MG63 (cell line): ENCODE measurements at regions not wholly inside any gene's neighbourhood (a gene's known extent, or its start where the extent isn't known, plus 50 kb on each side); places are given as distances from the start of the nearest gene placed in this dataset.

Experiments
- DNase-seq: peaks from one replicate; pipeline ENCODE4 v3.0.0-alpha.2; 2020
- H3K27me3 ChIP-seq: fragments of 250-450 bp; sonication (Bioruptor Pico); 2 replicates; pipeline ENCODE4 v1.5.1; 2020; ENCODE audit warnings: mild to moderate bottlenecking, moderate library complexity
- H3K36me3 ChIP-seq: fragments of 250-450 bp; sonication (Bioruptor Pico); 2 replicates; pipeline ENCODE4 v1.5.1; 2020; ENCODE audit warnings: mild to moderate bottlenecking, moderate library complexity
- H3K4me3 ChIP-seq: fragments of 250-450 bp; sonication (Bioruptor Pico); 2 replicates; pipeline ENCODE4 v1.5.1; 2020; ENCODE audit warnings: mild to moderate bottlenecking, moderate library complexity
- H3K9me3 ChIP-seq: fragments of 250-450 bp; sonication (Bioruptor Pico); 2 replicates; pipeline ENCODE4 v1.5.1; 2020; ENCODE audit warnings: mild to moderate bottlenecking, moderate library complexity

DNA sequence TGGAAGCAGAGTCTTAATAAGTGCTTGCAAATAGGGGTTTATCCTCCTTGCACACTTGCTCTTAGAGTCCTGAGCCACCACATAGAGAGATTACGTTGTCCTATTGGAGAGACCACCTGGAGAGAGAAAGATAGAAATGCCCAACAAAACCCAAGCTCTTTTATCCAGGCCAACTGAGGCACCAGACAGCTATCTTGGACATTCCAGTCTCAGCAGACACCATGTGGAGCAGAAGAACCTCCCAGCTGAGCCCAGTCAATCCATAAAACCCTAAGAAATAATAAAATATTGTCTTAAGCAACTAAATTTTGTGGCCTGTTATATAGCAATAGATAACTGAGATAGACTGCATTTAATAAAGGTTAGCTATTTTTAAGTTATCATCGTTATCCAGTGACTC, 105.7 kb upstream of the PFN2 start:
- H3K36me3 ChIP-seq = no peaks in the 10 kb centered on the region
- DNase-seq = no peak

DNA sequence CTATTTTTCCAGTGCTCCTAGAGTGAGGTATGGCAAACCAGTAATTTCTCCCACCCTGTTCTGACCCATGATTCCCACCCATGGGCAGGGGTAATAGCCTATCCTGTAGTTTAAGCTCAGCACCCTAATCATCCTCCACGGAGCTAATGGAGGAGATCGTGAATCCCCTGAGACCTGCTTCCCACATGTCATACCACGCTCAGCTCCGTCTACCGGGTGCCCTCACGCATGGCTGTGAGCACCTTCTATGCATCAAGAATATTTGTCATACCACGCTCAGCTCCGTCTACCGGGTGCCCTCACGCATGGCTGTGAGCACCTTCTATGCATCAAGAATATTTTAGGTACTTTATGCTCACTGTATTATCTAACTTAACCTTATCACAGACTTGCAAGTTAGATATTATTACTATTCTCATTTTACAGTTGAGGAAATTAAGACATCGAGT, 104.7 kb upstream of the PFN2 start:
- Histone ChIP-seq H3K36me3 (no peaks in the 10 kb centered on the region), H3K9me3 (peaks cover 4% of the 10 kb centered on the region), H3K27me3 (0 out of 2 replicates have a peak, but pooled peaks cover 2% of the 10 kb centered on the region), H3K4me3 (no peak overlapping the region)
- no peak for DNase-seq

More for the DNA sequence above, 105.7 kb upstream of the PFN2 start:
- Histone ChIP-seq H3K9me3 (peaks cover 4% of the 10 kb centered on the region), H3K27me3 (0 out of 2 replicates have a peak, but pooled peaks cover 2% of the 10 kb centered on the region), H3K4me3 (no peak overlapping the region)

DNA sequence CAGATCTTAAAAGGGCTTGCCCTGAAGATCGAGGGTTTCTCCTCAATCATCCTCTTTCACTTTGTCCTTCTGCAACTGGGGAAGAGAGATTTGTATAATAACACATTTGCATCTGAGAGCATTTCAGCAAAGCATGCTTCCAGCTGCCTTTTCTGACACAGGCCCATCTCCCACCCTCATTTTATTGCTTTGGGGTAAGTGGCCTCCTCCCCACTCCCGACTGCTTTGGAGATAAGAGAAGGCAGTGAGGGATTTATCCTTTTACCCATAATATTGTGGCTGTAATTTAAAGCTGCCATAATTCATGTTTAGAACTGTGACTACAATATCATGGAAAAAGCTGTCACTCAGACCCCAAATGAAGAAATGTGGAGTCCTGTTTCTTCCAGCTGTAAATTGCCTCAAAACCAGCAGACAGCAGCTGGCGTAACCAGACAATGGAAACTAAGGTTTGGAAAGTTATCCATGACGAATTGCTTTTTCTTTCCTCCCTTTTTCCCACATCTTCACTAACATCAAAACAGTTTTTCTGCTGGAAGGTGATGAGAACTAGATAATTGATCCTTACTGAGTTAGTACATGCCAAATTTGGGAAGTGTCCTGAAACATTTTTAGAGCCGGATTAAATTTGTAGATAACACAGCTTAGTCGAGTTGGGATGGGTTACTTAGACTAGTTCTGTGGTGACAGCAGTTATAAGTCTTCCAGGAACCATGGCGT, 104.2 kb upstream of the PFN2 start:
- no peak for DNase-seq
- Histone ChIP-seq H3K4me3 (peak overlapping the region; percentile 41), H3K36me3 (no peaks in the 10 kb centered on the region), H3K9me3 (peaks cover 4% of the 10 kb centered on the region), H3K27me3 (0 out of 2 replicates have a peak, but pooled peaks cover 2% of the 10 kb centered on the region)

DNA sequence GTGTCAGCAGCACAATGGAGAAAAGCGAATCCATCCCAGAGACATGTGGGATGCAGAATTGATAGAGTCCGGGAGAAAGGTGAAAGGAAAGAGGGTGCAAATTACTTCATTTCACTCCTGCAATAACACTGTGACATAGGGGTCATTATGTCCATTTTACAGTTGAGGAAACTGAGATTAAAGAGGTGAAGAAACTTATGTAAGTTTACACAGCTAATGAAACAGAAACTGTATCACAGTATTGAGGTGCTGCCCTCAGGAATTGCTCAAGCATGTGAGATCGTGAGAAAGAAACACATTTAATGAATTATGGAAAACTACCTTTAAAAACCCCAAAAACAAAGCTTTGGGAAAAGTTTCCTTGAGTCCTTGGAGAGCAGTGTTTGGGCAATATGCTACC, 103.6 kb upstream of the PFN2 start:
- H3K9me3 ChIP-seq = peaks cover 4% of the 10 kb centered on the region
- peak overlapping the region; percentile 41 for H3K4me3 ChIP-seq
- no peak for DNase-seq
- H3K36me3 ChIP-seq = no peaks in the 10 kb centered on the region
- 0 out of 2 replicates have a peak, but pooled peaks cover 2% of the 10 kb centered on the region for H3K27me3 ChIP-seq

DNA sequence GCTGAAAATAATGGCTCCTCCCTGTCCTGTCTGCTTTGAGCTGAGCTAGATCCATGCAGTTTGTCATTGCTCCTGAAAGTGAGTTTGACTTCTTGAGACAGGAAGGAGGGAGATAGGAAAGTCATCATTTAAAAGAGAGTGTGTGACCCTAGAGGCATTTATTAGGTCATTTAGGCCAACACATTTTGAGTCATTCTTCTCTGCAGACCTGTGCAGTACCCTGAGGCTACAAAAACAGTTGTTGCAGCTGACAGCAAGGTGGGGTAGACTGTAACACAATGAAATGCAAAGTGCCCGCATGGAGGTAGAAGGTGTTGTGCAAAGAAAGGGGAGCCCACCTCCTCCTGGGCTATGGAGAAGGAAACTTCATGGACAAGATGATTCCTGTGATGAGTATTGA, 102.8 kb upstream of the PFN2 start:
- 0 out of 2 replicates have a peak, but pooled peaks cover 2% of the 10 kb centered on the region for H3K27me3 ChIP-seq

DNA sequence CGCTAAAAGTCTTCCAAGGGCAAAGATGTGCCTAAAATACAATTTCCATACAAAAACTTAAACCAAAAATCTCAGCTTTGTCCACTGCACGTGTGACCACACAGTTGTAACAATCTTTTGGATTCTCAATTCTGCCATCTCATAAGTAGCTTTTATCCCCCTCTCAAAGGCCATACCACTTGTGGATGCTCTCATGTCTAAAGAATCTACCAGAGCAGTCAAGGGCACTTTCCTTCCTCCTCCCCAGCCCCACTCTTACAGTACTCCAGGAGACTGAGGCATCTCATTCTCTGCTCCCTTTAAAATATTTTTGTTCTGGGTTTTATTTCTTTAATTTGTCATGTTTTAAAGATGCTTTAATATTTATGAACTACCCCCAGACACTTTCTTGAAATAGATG, 102.3 kb upstream of the PFN2 start:
- Histone ChIP-seq H3K36me3 (no peaks in the 10 kb centered on the region), H3K9me3 (peaks cover 4% of the 10 kb centered on the region), H3K4me3 (no peak overlapping the region), H3K27me3 (0 out of 2 replicates have a peak, but pooled peaks cover 2% of the 10 kb centered on the region)
- DNase-seq = no peak

More for the DNA sequence above, 102.8 kb upstream of the PFN2 start:
- Histone ChIP-seq H3K36me3 (no peaks in the 10 kb centered on the region), H3K9me3 (peaks cover 4% of the 10 kb centered on the region), H3K4me3 (no peak overlapping the region)
- DNase-seq = no peak

DNA sequence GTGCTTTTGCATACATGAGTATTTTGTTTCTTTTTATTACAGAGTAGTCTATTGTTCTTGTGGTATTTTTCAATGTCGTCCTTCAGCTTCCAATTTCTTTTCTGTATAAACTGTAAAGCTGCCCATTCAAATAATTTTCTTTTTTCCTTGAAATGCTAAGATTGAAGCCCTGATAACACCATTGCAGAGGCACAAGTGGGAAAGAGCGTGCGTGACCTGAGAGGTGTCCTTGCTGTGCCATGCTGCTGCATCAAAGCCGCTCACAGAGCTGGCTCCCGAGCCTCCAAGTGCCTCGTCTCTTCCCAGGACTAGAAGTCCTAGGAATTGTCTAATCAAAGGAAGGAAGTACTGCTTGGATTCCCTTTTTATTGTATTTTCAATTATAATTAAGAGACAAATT, 101.9 kb upstream of the PFN2 start:
- Histone ChIP-seq H3K9me3 (peaks cover 4% of the 10 kb centered on the region), H3K4me3 (no peak overlapping the region), H3K36me3 (no peaks in the 10 kb centered on the region), H3K27me3 (0 out of 2 replicates have a peak, but pooled peaks cover 2% of the 10 kb centered on the region)
- no peak for DNase-seq

DNA sequence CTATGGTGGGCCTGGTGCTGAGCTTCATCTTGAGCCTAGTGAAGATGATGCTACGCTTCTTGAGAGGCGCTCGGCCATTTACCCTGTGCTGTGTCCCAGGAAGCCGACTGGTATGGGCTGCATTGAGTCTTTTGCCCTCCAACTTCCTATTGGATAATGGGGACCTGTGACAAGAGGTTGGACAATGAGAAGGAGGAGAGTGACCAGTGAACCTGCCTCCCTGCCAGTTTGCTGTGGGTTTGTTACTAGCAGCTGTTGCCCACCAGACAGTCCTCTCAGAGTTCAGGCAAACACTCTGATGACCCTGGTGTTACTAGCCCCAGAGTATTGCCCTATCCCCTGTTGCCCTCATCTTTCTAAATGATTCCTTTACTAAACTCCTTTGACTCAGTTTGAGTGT, 99.6 kb upstream of the PFN2 start:
- no peak for DNase-seq
- H3K36me3 ChIP-seq = no peaks in the 10 kb centered on the region
- H3K4me3 ChIP-seq = no peak overlapping the region
- H3K9me3 ChIP-seq = no peaks in the 10 kb centered on the region
- 0 out of 2 replicates have a peak, but pooled peaks cover 2% of the 10 kb centered on the region for H3K27me3 ChIP-seq

DNA sequence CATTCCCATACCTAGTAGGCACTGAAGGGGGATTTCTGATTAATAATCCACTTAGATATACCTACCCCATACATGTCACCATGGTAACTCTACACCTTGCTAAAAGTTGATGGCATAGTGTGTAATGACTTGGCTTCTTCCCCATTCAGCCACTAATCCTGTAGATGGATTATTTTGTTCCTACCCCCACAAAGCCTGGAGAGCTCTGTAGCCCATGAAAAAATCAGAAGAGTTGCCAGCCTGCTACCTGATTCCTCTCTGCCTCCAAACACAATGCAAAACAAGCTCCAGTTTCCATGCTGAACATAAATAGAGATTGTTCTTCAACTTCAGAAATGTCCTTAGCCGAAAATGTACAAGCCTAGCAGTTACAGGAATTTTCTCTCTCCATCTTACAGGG, 98.9 kb upstream of the PFN2 start:
- Histone ChIP-seq H3K9me3 (no peaks in the 10 kb centered on the region), H3K27me3 (0 out of 2 replicates have a peak, but pooled peaks cover 2% of the 10 kb centered on the region), H3K4me3 (no peak overlapping the region), H3K36me3 (no peaks in the 10 kb centered on the region)
- no peak for DNase-seq

DNA sequence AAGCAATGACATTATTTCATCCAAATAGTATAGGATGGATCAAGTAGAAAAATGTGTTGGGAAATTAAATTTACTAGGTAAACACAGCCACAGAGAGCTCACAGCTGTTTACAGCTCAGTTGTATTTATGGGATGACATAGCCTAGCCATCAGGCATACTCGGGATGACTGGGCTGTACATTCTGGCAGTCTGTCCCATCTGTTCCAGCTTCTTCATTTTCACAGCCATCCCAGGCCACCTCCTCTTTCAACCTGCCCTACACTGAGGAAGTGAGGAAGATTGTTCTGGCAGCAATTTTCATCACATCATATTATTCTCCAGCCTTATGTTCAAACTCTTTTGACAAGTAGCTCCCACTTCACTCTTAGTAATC, 98.4 kb upstream of the PFN2 start:
- Histone ChIP-seq H3K36me3 (no peaks in the 10 kb centered on the region), H3K4me3 (no peak overlapping the region), H3K27me3 (0 out of 2 replicates have a peak, but pooled peaks cover 2% of the 10 kb centered on the region), H3K9me3 (no peaks in the 10 kb centered on the region)
- DNase-seq = no peak

DNA sequence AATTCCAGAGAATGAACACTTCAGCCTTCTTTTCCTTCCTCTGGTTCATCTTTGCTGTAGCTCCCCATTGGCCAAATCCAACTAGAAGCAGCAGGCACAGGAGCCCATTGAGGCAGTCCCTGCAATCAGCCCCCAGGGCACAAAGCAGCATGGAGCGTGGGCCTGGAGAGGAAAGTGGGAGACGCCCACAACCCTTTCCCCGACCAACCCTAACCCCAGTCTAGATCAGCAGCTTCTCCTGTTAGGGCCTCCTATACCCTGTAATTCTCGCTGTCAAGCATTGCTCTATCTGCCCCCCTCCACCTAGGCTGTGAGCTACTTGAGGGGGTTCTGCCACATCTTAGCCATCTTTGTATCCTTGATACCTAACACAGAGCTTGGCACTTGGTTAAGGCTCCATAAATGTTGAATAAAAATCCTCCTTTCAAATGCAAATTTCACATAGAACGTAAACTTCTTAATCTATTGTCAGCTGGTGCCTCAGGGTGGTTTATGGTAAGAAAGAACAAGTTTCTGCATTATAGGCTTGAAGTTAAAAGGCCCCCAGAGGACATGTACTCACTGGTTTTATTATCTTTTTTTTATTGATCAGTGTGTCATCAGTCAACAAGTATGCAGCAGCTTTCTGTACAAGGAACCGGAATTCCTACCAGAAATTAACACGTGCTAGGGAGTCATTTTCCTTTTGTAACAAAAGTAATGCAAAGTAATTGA, 97.9 kb upstream of the PFN2 start:
- Histone ChIP-seq H3K4me3 (no peak overlapping the region), H3K9me3 (no peaks in the 10 kb centered on the region), H3K36me3 (no peaks in the 10 kb centered on the region), H3K27me3 (0 out of 2 replicates have a peak, but pooled peaks cover 2% of the 10 kb centered on the region)
- no peak for DNase-seq

DNA sequence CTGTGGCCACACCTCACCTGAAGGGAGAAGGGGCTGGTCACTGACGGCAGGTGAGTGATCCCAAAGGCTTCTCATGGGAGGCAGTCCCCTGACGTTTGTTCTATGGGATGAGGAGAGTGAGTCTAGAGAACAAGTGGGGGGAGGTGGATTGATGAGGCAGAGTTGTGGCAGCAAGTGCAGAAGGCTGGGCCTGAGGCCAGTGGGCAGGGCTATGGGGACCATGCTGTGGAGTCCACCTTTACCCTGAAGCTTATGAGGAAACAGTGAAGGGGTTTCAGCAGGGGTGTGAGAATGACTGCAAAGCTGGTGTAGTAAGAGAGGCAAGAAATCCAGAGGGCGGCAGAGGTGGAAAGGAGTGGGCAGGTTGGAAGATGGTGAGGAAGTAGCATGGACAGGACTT, 96.9 kb upstream of the PFN2 start:
- no peak for DNase-seq
- no peak overlapping the region for H3K4me3 ChIP-seq
- H3K9me3 ChIP-seq = no peaks in the 10 kb centered on the region
- no peaks in the 10 kb centered on the region for H3K36me3 ChIP-seq
- H3K27me3 ChIP-seq = 0 out of 2 replicates have a peak, but pooled peaks cover 2% of the 10 kb centered on the region

DNA sequence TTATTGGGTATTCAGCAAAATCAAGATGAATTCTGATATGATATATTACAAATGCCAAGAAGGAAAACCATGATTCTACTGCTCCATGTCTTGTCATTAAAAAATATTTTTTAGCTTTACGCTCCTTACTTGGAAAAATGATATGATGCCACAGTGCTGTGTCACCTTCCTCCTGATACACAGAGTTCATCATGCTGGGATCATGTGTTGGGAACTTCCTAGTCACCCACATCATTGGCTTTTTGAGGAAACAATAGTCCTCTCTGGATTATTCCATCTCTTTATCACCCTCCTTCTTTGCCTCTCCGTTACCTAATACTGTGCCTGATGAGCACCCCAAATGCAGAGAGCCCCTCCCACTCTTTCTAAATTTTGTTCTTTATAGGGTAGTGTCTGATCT, 94.3 kb upstream of the PFN2 start:
- no peak overlapping the region for H3K4me3 ChIP-seq
- H3K36me3 ChIP-seq = no peaks in the 10 kb centered on the region
- no peak for DNase-seq

DNA sequence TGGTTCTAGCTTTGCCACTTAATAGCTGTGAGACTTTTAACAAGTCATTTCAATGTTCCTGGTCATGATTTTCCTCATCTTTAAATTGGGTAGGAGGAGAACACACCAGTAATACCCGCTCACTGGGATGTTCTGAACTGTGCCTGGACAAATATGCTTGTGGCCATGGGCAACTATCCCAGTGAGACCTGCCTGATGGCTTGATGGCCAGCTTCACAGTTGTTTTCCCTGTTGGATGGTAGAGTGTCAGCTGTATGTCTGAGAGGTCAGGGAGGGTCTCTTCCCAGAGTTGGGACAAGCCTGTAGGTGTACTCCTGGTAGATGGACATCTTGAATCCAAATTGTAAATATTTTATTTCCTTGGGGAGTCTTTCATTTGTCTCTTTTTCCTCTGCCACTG, 92.5 kb upstream of the PFN2 start:
- H3K9me3 ChIP-seq = no peaks in the 10 kb centered on the region
- H3K36me3 ChIP-seq = no peaks in the 10 kb centered on the region
- no peaks in the 10 kb centered on the region for H3K27me3 ChIP-seq
- no peak overlapping the region for H3K4me3 ChIP-seq
- DNase-seq = no peak

More for the DNA sequence above, 94.3 kb upstream of the PFN2 start:
- no peaks in the 10 kb centered on the region for H3K27me3 ChIP-seq
- no peaks in the 10 kb centered on the region for H3K9me3 ChIP-seq

DNA sequence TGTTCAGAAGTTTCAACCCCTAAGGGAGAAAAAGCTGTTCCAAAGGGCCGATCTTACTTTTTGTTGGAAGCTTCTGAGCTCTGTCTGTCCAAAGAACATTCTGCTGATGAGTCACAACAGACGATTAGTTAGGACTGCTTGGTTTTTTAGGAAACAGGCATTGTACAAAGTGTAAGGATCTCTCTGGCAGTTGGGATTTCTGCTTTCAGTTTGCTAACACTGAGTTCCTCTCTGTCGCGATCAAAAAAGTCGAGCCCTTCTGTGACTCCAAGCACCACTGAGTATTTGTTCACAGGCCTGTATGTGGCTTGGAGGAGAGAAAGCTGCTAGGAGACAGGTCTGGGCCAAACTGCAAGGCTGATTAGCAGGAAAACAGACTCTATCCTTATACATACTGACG, 91.8 kb upstream of the PFN2 start:
- no peaks in the 10 kb centered on the region for H3K27me3 ChIP-seq
- no peaks in the 10 kb centered on the region for H3K9me3 ChIP-seq
- H3K4me3 ChIP-seq = peak overlapping the region; percentile 28
- DNase-seq = peak; percentile 17
- no peaks in the 10 kb centered on the region for H3K36me3 ChIP-seq

DNA sequence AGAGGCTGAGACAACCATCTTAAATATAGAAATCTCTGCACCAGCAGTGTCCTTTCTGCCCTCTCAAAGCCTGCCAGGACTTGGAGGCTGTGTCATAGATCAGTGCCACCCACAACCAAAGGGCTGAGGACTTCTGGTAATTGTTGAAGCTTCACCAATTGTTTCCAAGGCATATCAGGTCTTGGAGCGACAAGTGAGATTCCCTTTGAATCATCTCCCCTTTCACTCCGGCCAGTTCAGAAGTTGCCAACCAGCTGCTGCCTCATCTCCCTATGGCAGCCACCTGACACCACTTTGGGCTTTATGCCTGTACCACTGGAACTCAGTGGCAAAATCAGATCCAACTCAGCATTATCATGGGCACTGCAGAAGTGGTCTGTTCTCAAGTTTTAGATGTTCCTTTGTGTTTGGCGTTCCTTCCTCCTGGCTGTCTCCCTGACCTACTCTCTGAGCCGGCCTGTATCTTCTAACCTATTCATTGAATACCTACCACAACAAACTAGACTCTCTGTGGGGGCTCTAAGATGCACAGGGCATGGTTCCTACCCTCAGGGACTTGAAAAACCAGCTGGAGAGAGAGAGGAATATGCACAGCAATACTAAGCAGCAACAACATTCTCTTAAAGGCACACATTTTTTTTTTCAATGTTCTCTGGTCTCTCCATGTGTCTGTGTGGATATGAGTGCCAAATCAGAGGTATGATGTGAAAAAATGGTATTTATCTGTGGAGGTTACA, 90.8 kb upstream of the PFN2 start:
- no peak overlapping the region for H3K4me3 ChIP-seq
- no peaks in the 10 kb centered on the region for H3K27me3 ChIP-seq
- H3K36me3 ChIP-seq = no peaks in the 10 kb centered on the region
- no peaks in the 10 kb centered on the region for H3K9me3 ChIP-seq
- DNase-seq = peak; percentile 76

DNA sequence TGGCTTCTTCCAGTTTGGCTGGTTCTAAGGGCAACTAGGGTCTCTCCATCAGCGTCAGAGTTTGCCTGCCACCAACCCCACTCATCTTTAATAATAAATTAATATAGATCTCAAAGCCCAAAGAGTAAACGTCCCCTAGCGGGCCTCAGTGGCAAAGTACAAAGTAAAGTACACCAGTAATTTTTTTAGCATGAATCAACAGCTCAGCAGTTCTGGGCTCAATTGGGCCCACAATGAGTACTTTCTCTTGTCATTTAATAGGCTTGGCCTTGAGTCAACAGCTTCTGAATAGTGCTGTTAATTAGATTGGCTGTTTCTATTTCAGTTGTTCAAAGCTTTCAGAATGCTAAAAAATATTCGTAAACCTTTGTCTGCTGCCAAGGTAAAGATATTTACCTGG, 89.0 kb upstream of the PFN2 start:
- Histone ChIP-seq H3K27me3 (no peaks in the 10 kb centered on the region), H3K36me3 (no peaks in the 10 kb centered on the region), H3K4me3 (no peak overlapping the region), H3K9me3 (no peaks in the 10 kb centered on the region)
- DNase-seq = no peak
